GM19240 (cell line): ENCODE measurements at regions not wholly inside any gene's neighbourhood (a gene's known extent, or its start where the extent isn't known, plus 50 kb on each side); places are given as distances from the start of the nearest gene placed in this dataset.

Source experiments
- DNase-seq: peaks from one replicate; pipeline ENCODE4 v3.0.0; 2011; ENCODE audit warnings: low spot score; ENCODE audit not compliant: insufficient read length

- no peak for DNase-seq
Measured at GRCh38 chr14:54127526-54127925, 170.9 kb upstream of the BMP4 start.

GRCh38 chr14:54129850-54130640 is 173.4 kb upstream of the BMP4 start:
- no peak for DNase-seq

- no peak for DNase-seq
Measured at GRCh38 chr14:54132496-54132895, 175.9 kb upstream of the BMP4 start.

- no peak for DNase-seq
Measured at GRCh38 chr14:54133896-54134295, 177.3 kb upstream of the BMP4 start.

GRCh38 chr14:54135804-54136280 is 179.2 kb upstream of the BMP4 start:
- no peak for DNase-seq

GRCh38 chr14:54136894-54137613 is 180.4 kb upstream of the BMP4 start:
- DNase-seq, result no peak

- no peak for DNase-seq
Measured at GRCh38 chr14:54137614-54137961, 181.0 kb upstream of the BMP4 start.

GRCh38 chr14:54138024-54138353 is 181.4 kb upstream of the BMP4 start:
- DNase-seq, result no peak

GRCh38 chr14:54138354-54139038 is 181.9 kb upstream of the BMP4 start:
- DNase-seq, result no peak

GRCh38 chr14:54140551-54140950 is 183.9 kb upstream of the BMP4 start:
- no peak for DNase-seq

GRCh38 chr14:54146601-54147000 is 190.0 kb upstream of the BMP4 start:
- no peak for DNase-seq

GRCh38 chr14:54147282-54147681 is 190.7 kb upstream of the BMP4 start:
- DNase-seq, result no peak

GRCh38 chr14:54147758-54148157 is 191.1 kb upstream of the BMP4 start:
- no peak for DNase-seq

- DNase-seq, result no peak
Measured at GRCh38 chr14:54148251-54148650, 191.6 kb upstream of the BMP4 start.

GRCh38 chr14:54152351-54152750 is 195.7 kb upstream of the BMP4 start:
- DNase-seq, result no peak

- no peak for DNase-seq
Measured at GRCh38 chr14:54166049-54166950, 209.7 kb upstream of the BMP4 start.

- DNase-seq, result no peak
Measured at GRCh38 chr14:54168489-54168888, 211.9 kb upstream of the BMP4 start.

GRCh38 chr14:54169254-54169924 is 212.8 kb upstream of the BMP4 start:
- no peak for DNase-seq

GRCh38 chr14:54170301-54170700 is 213.7 kb upstream of the BMP4 start:
- no peak for DNase-seq

GRCh38 chr14:54172114-54172513 is 215.5 kb upstream of the BMP4 start:
- no peak for DNase-seq

- DNase-seq, result no peak
Measured at GRCh38 chr14:54172562-54172961, 215.9 kb upstream of the BMP4 start.
